Activated CD4-positive, alpha-beta T cell treated with anti-CD3 and anti-CD28 coated beads for 36 hours (primary cell): ENCODE measurements at regions not wholly inside any gene's neighbourhood (a gene's known extent, or its start where the extent isn't known, plus 50 kb on each side); places are given as distances from the start of the nearest gene placed in this dataset.
A peak's percentile ranks its signal among the peaks of the same experiment; 100 is the strongest.

ENCODE experiments used
- ATAC-seq: fragments of 200-7000 bp; cut with Tn5 transposase; one replicate; pipeline ENCODE4 v1.10.0; 2021; ENCODE audit warnings: mild to moderate bottlenecking, moderate library complexity
- CTCF ChIA-PET: fragments of 350-600 bp; sonication (Branson Sonifier 250); formaldehyde crosslinking; loops from one replicate; lab custom pipeline; 2021; ENCODE audit warnings: antibody characterized with exemption; lab: Charles Lee
- POLR2A ChIA-PET: fragments of 350-600 bp; sonication (Branson Sonifier 250); formaldehyde crosslinking; loops from one replicate; lab custom pipeline; 2021; ENCODE audit warnings: antibody characterized with exemption, inconsistent platforms; lab: Charles Lee
- DNase-seq: peaks from one replicate; pipeline ENCODE4 v3.0.0-alpha.2; 2020
- H3K27ac Mint-ChIP-seq: one replicate; pipeline ENCODE4 v1.8.0; 2021; ENCODE audit warnings: mixed read lengths
- H3K27me3 Mint-ChIP-seq: one replicate; pipeline ENCODE4 v1.8.0; 2021; ENCODE audit warnings: mixed read lengths
- H3K36me3 Mint-ChIP-seq: one replicate; pipeline ENCODE4 v1.8.0; 2021; ENCODE audit warnings: low read depth, mixed read lengths
- H3K4me1 Mint-ChIP-seq: one replicate; pipeline ENCODE4 v1.8.0; 2021; ENCODE audit warnings: mixed read lengths
- H3K4me3 Mint-ChIP-seq: one replicate; pipeline ENCODE4 v1.8.0; 2021; ENCODE audit warnings: mild to moderate bottlenecking, moderate library complexity, mixed read lengths
- H3K9me3 Mint-ChIP-seq: one replicate; pipeline ENCODE4 v1.8.0; 2021; ENCODE audit warnings: low read depth, mixed read lengths
- intact Hi-C, 2 experiments: fragments of 100-400 bp; cut with DNase I in 1 of 2; cut with micrococcal nuclease in 1 of 2; formaldehyde crosslinking; loops; one replicate each; pipeline versions ENCODE4 v1.14.2 to v1.15.1; 2022 to 2024; cut with DNase I, micrococcal nuclease

GRCh38 chr14:71262441-71262840 lies 355.2 kb downstream of the PCNX1 start:
- H3K27ac Mint-ChIP-seq = no peak overlapping the region
- no peak for DNase-seq
- intact Hi-C loops = no loop called here
- CTCF ChIA-PET = interaction anchor here (1.5 kb wide), 1 partner anchor 17 kb away, joined by 4 read pairs; no protein-coding TSS in a partner anchor
- POLR2A ChIA-PET = no interaction called here
- peaks cover 21% of the 10 kb centered on the region for H3K9me3 Mint-ChIP-seq
- H3K36me3 Mint-ChIP-seq = no peaks in the 10 kb centered on the region
- H3K4me3 Mint-ChIP-seq = no peak overlapping the region
- no peaks in the 10 kb centered on the region for H3K27me3 Mint-ChIP-seq
- no peak for ATAC-seq
- peaks cover 7% of the 10 kb centered on the region for H3K4me1 Mint-ChIP-seq

GRCh38 chr14:71264260-71264659 lies 357.0 kb downstream of the PCNX1 start:
- ATAC-seq (no peak), DNase-seq (no peak)
- H3K36me3 Mint-ChIP-seq = peaks cover 2% of the 10 kb centered on the region
- ChIA-PET CTCF (interaction anchor here (1.0 to 1.3 kb wide), 2 partner anchors 9 to 126 kb away, joined by 3 to 5 read pairs; no protein-coding TSS in a partner anchor), POLR2A (no interaction called here)
- H3K27ac Mint-ChIP-seq = no peak overlapping the region
- no peak overlapping the region for H3K4me3 Mint-ChIP-seq
- H3K9me3 Mint-ChIP-seq = peaks cover 17% of the 10 kb centered on the region
- intact Hi-C loops = no loop called here
- peaks cover 14% of the 10 kb centered on the region for H3K4me1 Mint-ChIP-seq
- no peaks in the 10 kb centered on the region for H3K27me3 Mint-ChIP-seq

DNA sequence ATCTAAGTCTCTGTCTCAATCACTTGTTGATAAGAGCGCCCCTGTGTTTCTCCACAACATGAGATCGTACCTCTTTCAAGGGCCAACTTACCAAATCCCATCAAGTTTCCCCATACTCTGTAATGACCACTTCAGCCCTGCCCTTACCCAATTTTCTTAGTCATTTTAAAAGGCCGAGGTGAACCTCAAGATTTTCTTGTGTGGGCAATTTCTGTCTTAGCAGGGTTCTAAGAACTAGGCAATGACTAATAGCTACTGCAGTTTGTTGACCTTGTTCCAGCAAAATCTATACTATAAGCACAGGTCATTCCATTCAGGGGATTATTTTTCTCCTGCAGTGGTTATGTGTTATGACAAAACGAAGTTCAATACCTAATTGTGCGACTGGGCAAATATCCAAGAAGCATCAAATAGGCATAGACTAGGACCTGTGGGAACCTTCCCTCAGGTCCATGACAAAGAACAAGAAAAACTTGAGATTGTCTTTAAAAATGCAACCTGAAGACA lies 359.8 kb downstream of the PCNX1 start:
- no peaks in the 10 kb centered on the region for H3K27me3 Mint-ChIP-seq
- no peak overlapping the region for H3K4me3 Mint-ChIP-seq
- ATAC-seq = peak; percentile 88
- H3K9me3 Mint-ChIP-seq = peaks cover 17% of the 10 kb centered on the region
- H3K27ac Mint-ChIP-seq = no peak overlapping the region
- H3K36me3 Mint-ChIP-seq = peaks cover 2% of the 10 kb centered on the region
- peaks cover 19% of the 10 kb centered on the region for H3K4me1 Mint-ChIP-seq
- CTCF ChIA-PET = interaction anchor here (1.3 kb wide), 1 partner anchor 132 kb away, joined by 3 read pairs; no protein-coding TSS in a partner anchor
- intact Hi-C loops = loop anchor here (1.0 to 2.0 kb wide), 8 partner anchors 48 to 288 kb away; partner anchors contain the start of gene SIPA1L1 (in 2 of the 2)
- POLR2A ChIA-PET = no interaction called here
- DNase-seq = peak; percentile 26

GRCh38 chr14:71267691-71268090 lies 360.4 kb downstream of the PCNX1 start:
- Mint-ChIP-seq H3K27me3 (no peaks in the 10 kb centered on the region), H3K9me3 (peaks cover 15% of the 10 kb centered on the region)
- intact Hi-C loops = loop anchor here (1.0 to 2.0 kb wide), 8 partner anchors 49 to 288 kb away; partner anchors contain the start of gene SIPA1L1 (in 2 of the 2)

GRCh38 chr14:71270111-71270510 lies 362.9 kb downstream of the PCNX1 start:
- ATAC-seq (no peak), DNase-seq (no peak)
- peaks cover 19% of the 10 kb centered on the region for H3K4me1 Mint-ChIP-seq
- ChIA-PET CTCF (no interaction called here), POLR2A (no interaction called here)
- H3K4me3 Mint-ChIP-seq = no peak overlapping the region
- H3K27ac Mint-ChIP-seq = no peak overlapping the region
- H3K36me3 Mint-ChIP-seq = peaks cover 2% of the 10 kb centered on the region
- H3K27me3 Mint-ChIP-seq = no peaks in the 10 kb centered on the region
- H3K9me3 Mint-ChIP-seq = peaks cover 15% of the 10 kb centered on the region
- intact Hi-C loops = no loop called here

More at GRCh38 chr14:71267691-71268090, 360.4 kb downstream of the PCNX1 start:
- ATAC-seq (no peak), DNase-seq (no peak)
- no peak overlapping the region for H3K4me3 Mint-ChIP-seq
- H3K4me1 Mint-ChIP-seq = peaks cover 19% of the 10 kb centered on the region
- CTCF ChIA-PET = interaction anchor here (1.3 kb wide), 1 partner anchor 131 kb away, joined by 3 read pairs; no protein-coding TSS in a partner anchor
- H3K27ac Mint-ChIP-seq = peak overlapping the region; percentile 69
- peaks cover 2% of the 10 kb centered on the region for H3K36me3 Mint-ChIP-seq
- POLR2A ChIA-PET = no interaction called here

- no peaks in the 10 kb centered on the region for H3K27me3 Mint-ChIP-seq
- peaks cover 2% of the 10 kb centered on the region for H3K36me3 Mint-ChIP-seq
- no peak overlapping the region for H3K27ac Mint-ChIP-seq
- DNase-seq (no peak), ATAC-seq (no peak)
- POLR2A ChIA-PET = no interaction called here
- H3K9me3 Mint-ChIP-seq = peaks cover 13% of the 10 kb centered on the region
- no peak overlapping the region for H3K4me3 Mint-ChIP-seq
- intact Hi-C loops = no loop called here
- CTCF ChIA-PET = no interaction called here
- H3K4me1 Mint-ChIP-seq = peaks cover 19% of the 10 kb centered on the region
Observed at GRCh38 chr14:71271166-71271945, 364.1 kb downstream of the PCNX1 start.

- peaks cover 2% of the 10 kb centered on the region for H3K27me3 Mint-ChIP-seq
- H3K36me3 Mint-ChIP-seq = peaks cover 2% of the 10 kb centered on the region
- ATAC-seq = no peak
Observed at GRCh38 chr14:71273366-71273765, 366.1 kb downstream of the PCNX1 start.

DNA sequence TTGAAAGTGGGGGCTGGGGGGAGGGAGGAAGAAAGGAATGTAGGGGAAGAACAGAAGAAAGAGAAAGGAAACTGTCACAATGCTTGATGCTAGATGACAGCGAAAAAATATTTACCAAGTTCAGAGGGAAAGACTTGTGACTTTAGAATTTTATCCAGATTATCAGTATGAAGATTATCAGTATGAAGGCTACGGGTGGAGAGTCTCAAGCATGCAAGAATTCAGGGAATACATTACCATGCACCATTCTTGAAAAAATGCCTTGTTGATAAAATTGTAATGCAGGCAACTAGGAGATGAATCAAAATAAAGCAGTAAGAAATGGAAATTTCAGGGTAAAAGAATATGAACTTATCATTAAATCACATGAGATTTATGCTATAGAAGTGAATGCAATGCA lies 376.8 kb downstream of the PCNX1 start:
- ChIA-PET CTCF (interaction anchor here (1.0 kb wide), 1 partner anchor 469 kb away, joined by 3 read pairs; no protein-coding TSS in a partner anchor), POLR2A (no interaction called here)
- ATAC-seq (no peak), DNase-seq (no peak)
- Mint-ChIP-seq H3K27me3 (peaks cover 4% of the 10 kb centered on the region), H3K27ac (no peak overlapping the region), H3K4me3 (no peak overlapping the region), H3K9me3 (peaks cover 5% of the 10 kb centered on the region), H3K36me3 (no peaks in the 10 kb centered on the region), H3K4me1 (peaks cover 3% of the 10 kb centered on the region)
- intact Hi-C loops = no loop called here

More at GRCh38 chr14:71273366-71273765, 366.1 kb downstream of the PCNX1 start:
- peaks cover 13% of the 10 kb centered on the region for H3K9me3 Mint-ChIP-seq
- intact Hi-C loops = no loop called here
- POLR2A ChIA-PET = no interaction called here
- CTCF ChIA-PET = no interaction called here
- no peak overlapping the region for H3K27ac Mint-ChIP-seq
- H3K4me3 Mint-ChIP-seq = no peak overlapping the region
- H3K4me1 Mint-ChIP-seq = peaks cover 6% of the 10 kb centered on the region
- no peak for DNase-seq

- ChIA-PET CTCF (interaction anchor here (0.6 kb wide), 1 partner anchor 85 kb away, joined by 3 read pairs; no protein-coding TSS in a partner anchor), POLR2A (no interaction called here)
Observed at GRCh38 chr14:71286126-71286525, 378.9 kb downstream of the PCNX1 start.

GRCh38 chr14:71287567-71287966 lies 380.3 kb downstream of the PCNX1 start:
- DNase-seq (no peak), ATAC-seq (no peak)
- Mint-ChIP-seq H3K4me1 (peaks cover 18% of the 10 kb centered on the region), H3K36me3 (no peaks in the 10 kb centered on the region), H3K4me3 (no peak overlapping the region), H3K27me3 (peaks cover 4% of the 10 kb centered on the region), H3K27ac (no peak overlapping the region), H3K9me3 (peaks cover 5% of the 10 kb centered on the region)
- intact Hi-C loops = no loop called here
- POLR2A ChIA-PET = no interaction called here
- CTCF ChIA-PET = interaction anchor here (0.6 kb wide), 1 partner anchor 66 kb away, joined by 4 read pairs; no protein-coding TSS in a partner anchor

More at GRCh38 chr14:71286126-71286525, 378.9 kb downstream of the PCNX1 start:
- DNase-seq (no peak), ATAC-seq (no peak)
- intact Hi-C loops = no loop called here
- peaks cover 18% of the 10 kb centered on the region for H3K4me1 Mint-ChIP-seq
- no peaks in the 10 kb centered on the region for H3K36me3 Mint-ChIP-seq
- peaks cover 5% of the 10 kb centered on the region for H3K9me3 Mint-ChIP-seq
- no peak overlapping the region for H3K27ac Mint-ChIP-seq
- no peak overlapping the region for H3K4me3 Mint-ChIP-seq
- peaks cover 4% of the 10 kb centered on the region for H3K27me3 Mint-ChIP-seq

DNA sequence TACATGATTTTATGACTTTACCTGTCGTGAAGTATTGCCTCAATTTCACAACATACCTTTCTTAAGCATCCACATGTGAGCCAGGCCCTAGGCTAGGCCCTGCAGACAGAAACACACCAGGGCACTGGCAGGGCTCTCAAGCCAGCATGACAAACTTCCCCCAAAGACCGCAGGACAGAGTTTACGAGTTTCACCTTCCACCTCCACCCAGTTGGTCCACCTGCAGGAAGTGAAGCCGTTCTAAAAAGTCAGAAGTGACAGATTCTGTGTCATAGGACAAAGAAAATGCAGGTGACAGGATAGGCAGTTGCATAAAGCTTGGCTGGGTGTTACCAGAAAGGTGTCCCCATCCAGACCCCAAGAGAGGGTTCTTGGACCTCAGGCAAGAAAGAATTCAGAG lies 382.3 kb downstream of the PCNX1 start:
- POLR2A ChIA-PET = no interaction called here
- ATAC-seq = no peak
- CTCF ChIA-PET = no interaction called here

More for the DNA sequence above, 382.3 kb downstream of the PCNX1 start:
- peak; percentile 25 for DNase-seq
- intact Hi-C loops = no loop called here
- peaks cover 18% of the 10 kb centered on the region for H3K4me1 Mint-ChIP-seq
- H3K36me3 Mint-ChIP-seq = no peaks in the 10 kb centered on the region
- no peak overlapping the region for H3K4me3 Mint-ChIP-seq
- peaks cover 2% of the 10 kb centered on the region for H3K27me3 Mint-ChIP-seq
- H3K9me3 Mint-ChIP-seq = peaks cover 5% of the 10 kb centered on the region
- H3K27ac Mint-ChIP-seq = no peak overlapping the region
